Trophoblast cell (in vitro differentiated cells and primary cell): ENCODE measurements at regions not wholly inside any gene's neighbourhood (a gene's known extent, or its start where the extent isn't known, plus 50 kb on each side); places are given as distances from the start of the nearest gene placed in this dataset.

Source experiments
- DNase-seq, 2 donors: peaks; one replicate each; pipeline ENCODE4 v3.0.0-alpha.2; 2016
- H2AFZ ChIP-seq: 2 replicates; pipeline ENCODE4 v1.6.1; 2013; ENCODE audit warnings: low read length, moderate library complexity, mild to moderate bottlenecking; ENCODE audit not compliant: insufficient read depth, poor library complexity
- H2AK5ac ChIP-seq: 2 replicates; pipeline ENCODE4 v1.6.1; 2013; ENCODE audit warnings: mild to moderate bottlenecking, low read length
- H2BK120ac ChIP-seq: 2 replicates; pipeline ENCODE4 v1.6.1; 2013; ENCODE audit warnings: low read length, mild to moderate bottlenecking, moderate library complexity; ENCODE audit not compliant: insufficient read depth, poor library complexity
- H2BK12ac ChIP-seq: 2 replicates; pipeline ENCODE4 v1.6.1; 2013; ENCODE audit warnings: mild to moderate bottlenecking, low read length, moderate library complexity
- H2BK5ac ChIP-seq: 2 replicates; pipeline ENCODE4 v1.6.1; 2013; ENCODE audit warnings: low read length, low read depth, moderate library complexity, mild to moderate bottlenecking; ENCODE audit not compliant: poor library complexity
- H3K14ac ChIP-seq: 2 replicates; pipeline ENCODE4 v1.6.1; 2013; ENCODE audit warnings: mild to moderate bottlenecking, low read length
- H3K18ac ChIP-seq: 2 replicates; pipeline ENCODE4 v1.6.1; 2013; ENCODE audit warnings: mild to moderate bottlenecking, low read length
- H3K23ac ChIP-seq: 2 replicates; pipeline ENCODE4 v1.6.1; 2013; ENCODE audit warnings: low read length
- H3K27ac ChIP-seq: 2 replicates; pipeline ENCODE4 v1.5.1; 2013; ENCODE audit warnings: low read depth, mild to moderate bottlenecking, inconsistent platforms, low read length, moderate library complexity
- H3K27me3 ChIP-seq: 2 replicates; pipeline ENCODE4 v1.6.1; 2013; ENCODE audit warnings: inconsistent platforms, mild to moderate bottlenecking, low read length, moderate library complexity; ENCODE audit not compliant: insufficient read depth
- H3K36me3 ChIP-seq, 2 experiments: 1 replicate in 1 of 2; 2 replicates in 1 of 2; pipeline ENCODE4 v1.6.1; 2013; ENCODE audit warnings: low read length in 2 of 2, mild to moderate bottlenecking in 2 of 2, moderate library complexity in 1 of 2; ENCODE audit not compliant: insufficient read depth in 2 of 2, control insufficient read depth in 1 of 2
- H3K4ac ChIP-seq: 2 replicates; pipeline ENCODE4 v1.6.1; 2013; ENCODE audit warnings: low read depth, mild to moderate bottlenecking, low read length, moderate library complexity
- H3K4me1 ChIP-seq, 2 experiments: 1 replicate in 1 of 2; 2 replicates in 1 of 2; pipeline ENCODE4 v1.6.1; 2013; ENCODE audit warnings: low read length in 2 of 2, mild to moderate bottlenecking in 2 of 2, moderate library complexity in 1 of 2; ENCODE audit not compliant: insufficient read depth in 2 of 2, control insufficient read depth in 1 of 2
- H3K4me2 ChIP-seq: 2 replicates; pipeline ENCODE4 v1.6.1; 2013; ENCODE audit warnings: inconsistent platforms, mild to moderate bottlenecking, low read length, moderate library complexity
- H3K4me3 ChIP-seq: 2 replicates; pipeline ENCODE4 v1.5.1; 2013; ENCODE audit warnings: mild to moderate bottlenecking, low read depth, low read length, inconsistent platforms
- H3K79me1 ChIP-seq: one replicate; pipeline ENCODE4 v1.6.1; 2013; ENCODE audit warnings: low read length
- H3K79me2 ChIP-seq: 2 replicates; pipeline ENCODE4 v1.6.1; 2013; ENCODE audit warnings: low read length, mild to moderate bottlenecking; ENCODE audit not compliant: control insufficient read depth, insufficient read depth, poor library complexity
- H3K9ac ChIP-seq: 2 replicates; pipeline ENCODE4 v1.6.1; 2013; ENCODE audit warnings: mild to moderate bottlenecking, low read length
- H3K9me3 ChIP-seq: 2 replicates; pipeline ENCODE4 v1.6.1; 2013; ENCODE audit warnings: low read depth, mild to moderate bottlenecking, control low read depth, inconsistent platforms, low read length; ENCODE audit not compliant: insufficient read depth
- H4K12ac ChIP-seq: 2 replicates; pipeline ENCODE4 v1.6.1; 2013; ENCODE audit warnings: low read depth, mild to moderate bottlenecking, low read length, moderate library complexity
- H4K8ac ChIP-seq: 2 replicates; pipeline ENCODE4 v1.6.1; 2013; ENCODE audit warnings: low read depth, mild to moderate bottlenecking, low read length, moderate library complexity
- H4K91ac ChIP-seq: one replicate; pipeline ENCODE4 v1.6.1; 2013; ENCODE audit warnings: low read depth, mild to moderate bottlenecking, low read length, moderate library complexity
- WGBS: extraction: QIAGEN DNeasy Blood & Tissue Kit; methylation state at CpG from one replicate; pipeline ENCODE4 v1.1.7; 2013; ENCODE audit warnings: missing lambda C conversion rate; ENCODE audit not compliant: insufficient read length, insufficient coverage; ENCODE audit errors: extremely low coverage; 5-methylcytosine and 5-hydroxymethylcytosine counted together

DNA sequence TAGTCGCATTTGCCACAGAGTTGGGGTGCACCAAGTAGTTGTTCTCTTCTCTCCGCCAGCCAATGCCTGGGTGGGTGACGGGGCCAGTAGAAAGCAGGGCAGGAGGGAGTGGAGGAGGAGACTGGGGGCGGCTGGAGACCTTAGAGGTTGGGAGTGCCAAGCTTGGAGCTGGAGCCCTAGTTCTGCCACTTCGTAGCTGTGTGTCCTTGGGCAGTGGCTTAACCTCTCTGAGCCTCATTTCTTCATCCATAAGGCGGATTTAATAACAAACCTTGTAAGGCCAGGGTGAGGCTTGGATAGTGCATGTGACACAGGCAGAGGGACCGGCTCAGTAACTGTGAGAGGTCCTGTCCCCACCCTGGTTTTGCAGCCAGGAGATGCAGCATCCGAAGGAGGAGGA is 81.1 kb upstream of the LHX5 start:
- Histone ChIP-seq H3K4me3 (no peak overlapping the region), H3K14ac (no peak overlapping the region), H2AK5ac (no peak overlapping the region), H4K91ac (no peak overlapping the region), H4K8ac (no peak overlapping the region), H2BK5ac (no peak overlapping the region), H3K36me3 (no peaks in the 10 kb centered on the region), H3K4me1 (peaks cover 0 to 2% of the 10 kb centered on the region in 2 experiments), H3K18ac (no peak overlapping the region), H3K9ac (peak overlapping the region; percentile 45), H3K23ac (no peak overlapping the region), H2BK12ac (no peak overlapping the region), H2AFZ (no peak overlapping the region), H3K79me2 (no peaks in the 10 kb centered on the region), H4K12ac (no peak overlapping the region), H3K27me3 (no peaks in the 10 kb centered on the region), H3K79me1 (no peaks in the 10 kb centered on the region), H3K9me3 (peaks cover 8% of the 10 kb centered on the region), H3K4me2 (no peak overlapping the region), H2BK120ac (no peak overlapping the region), H3K4ac (no peak overlapping the region), H3K27ac (no peak overlapping the region)
- no CpG with 5 or more reads among the region's 8 CpGs for WGBS
- DNase-seq: no peak

DNA sequence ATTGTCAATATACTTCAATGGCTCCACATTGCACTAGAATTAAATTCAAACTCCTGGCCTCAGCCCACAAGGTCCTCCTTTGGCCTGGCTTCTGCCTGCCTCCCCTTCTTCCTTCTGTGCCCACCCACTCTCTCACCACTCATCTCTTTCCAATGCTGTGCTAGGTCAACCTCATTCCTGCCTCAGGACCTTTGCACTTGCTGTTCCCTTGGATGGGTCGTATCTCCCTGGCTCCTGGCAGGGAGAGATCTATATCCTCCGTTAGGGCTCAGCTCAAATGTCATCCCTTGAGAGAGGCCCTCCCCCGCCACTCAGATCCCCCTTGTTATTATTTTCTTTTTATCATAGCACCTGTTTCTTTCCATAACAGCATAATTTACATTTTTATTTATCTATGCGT is 79.9 kb upstream of the LHX5 start:
- Histone ChIP-seq H3K27ac (no peak overlapping the region), H2BK5ac (no peak overlapping the region), H3K9ac (no peak overlapping the region), H3K4me2 (no peak overlapping the region), H3K36me3 (no peaks in the 10 kb centered on the region), H3K27me3 (no peaks in the 10 kb centered on the region), H4K8ac (no peak overlapping the region), H2AK5ac (no peak overlapping the region), H3K4me1 (peaks cover 0 to 2% of the 10 kb centered on the region in 2 experiments), H3K14ac (no peak overlapping the region), H2BK120ac (no peak overlapping the region), H3K4me3 (no peak overlapping the region), H3K79me2 (no peaks in the 10 kb centered on the region), H4K12ac (no peak overlapping the region), H2AFZ (no peak overlapping the region), H3K23ac (no peak overlapping the region), H3K4ac (no peak overlapping the region), H3K18ac (no peak overlapping the region), H3K9me3 (peaks cover 8% of the 10 kb centered on the region), H3K79me1 (no peaks in the 10 kb centered on the region), H4K91ac (no peak overlapping the region), H2BK12ac (no peak overlapping the region)
- WGBS: no CpG with 5 or more reads among the region's 4 CpGs
- DNase-seq: no peak

DNA sequence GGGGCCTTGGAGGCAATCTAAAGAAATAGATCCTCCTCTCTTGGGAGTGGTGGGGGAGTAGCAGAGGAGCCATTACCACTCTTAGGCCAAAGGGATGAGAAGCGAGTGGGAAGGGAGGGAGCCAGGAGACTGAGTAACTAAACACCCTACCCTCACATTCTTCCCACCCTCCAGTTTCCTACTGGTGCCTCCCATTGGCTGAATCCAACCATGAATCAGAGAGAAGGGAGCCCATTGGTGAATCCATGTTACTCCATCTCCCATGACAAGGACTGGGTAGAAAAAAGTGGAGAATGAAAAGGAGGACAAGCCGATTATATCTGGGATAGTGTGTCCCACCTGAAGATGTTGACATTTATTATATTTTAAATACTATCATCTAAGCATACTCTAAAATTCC is 76.8 kb upstream of the LHX5 start:
- Histone ChIP-seq H3K79me1 (no peaks in the 10 kb centered on the region), H3K4ac (no peak overlapping the region), H3K27ac (no peak overlapping the region), H4K12ac (no peak overlapping the region), H3K79me2 (no peaks in the 10 kb centered on the region), H3K14ac (no peak overlapping the region), H4K8ac (no peak overlapping the region), H3K4me3 (no peak overlapping the region), H2BK5ac (no peak overlapping the region), H2BK12ac (no peak overlapping the region), H3K4me1 (no peaks in the 10 kb centered on the region), H2AFZ (no peak overlapping the region), H4K91ac (no peak overlapping the region), H2BK120ac (no peak overlapping the region), H3K27me3 (no peaks in the 10 kb centered on the region), H2AK5ac (no peak overlapping the region), H3K9me3 (peaks cover 6% of the 10 kb centered on the region), H3K36me3 (no peaks in the 10 kb centered on the region), H3K9ac (no peak overlapping the region), H3K18ac (no peak overlapping the region), H3K23ac (no peak overlapping the region), H3K4me2 (no peak overlapping the region)
- no peak for DNase-seq
- WGBS: no CpG with 5 or more reads among the region's 2 CpGs

DNA sequence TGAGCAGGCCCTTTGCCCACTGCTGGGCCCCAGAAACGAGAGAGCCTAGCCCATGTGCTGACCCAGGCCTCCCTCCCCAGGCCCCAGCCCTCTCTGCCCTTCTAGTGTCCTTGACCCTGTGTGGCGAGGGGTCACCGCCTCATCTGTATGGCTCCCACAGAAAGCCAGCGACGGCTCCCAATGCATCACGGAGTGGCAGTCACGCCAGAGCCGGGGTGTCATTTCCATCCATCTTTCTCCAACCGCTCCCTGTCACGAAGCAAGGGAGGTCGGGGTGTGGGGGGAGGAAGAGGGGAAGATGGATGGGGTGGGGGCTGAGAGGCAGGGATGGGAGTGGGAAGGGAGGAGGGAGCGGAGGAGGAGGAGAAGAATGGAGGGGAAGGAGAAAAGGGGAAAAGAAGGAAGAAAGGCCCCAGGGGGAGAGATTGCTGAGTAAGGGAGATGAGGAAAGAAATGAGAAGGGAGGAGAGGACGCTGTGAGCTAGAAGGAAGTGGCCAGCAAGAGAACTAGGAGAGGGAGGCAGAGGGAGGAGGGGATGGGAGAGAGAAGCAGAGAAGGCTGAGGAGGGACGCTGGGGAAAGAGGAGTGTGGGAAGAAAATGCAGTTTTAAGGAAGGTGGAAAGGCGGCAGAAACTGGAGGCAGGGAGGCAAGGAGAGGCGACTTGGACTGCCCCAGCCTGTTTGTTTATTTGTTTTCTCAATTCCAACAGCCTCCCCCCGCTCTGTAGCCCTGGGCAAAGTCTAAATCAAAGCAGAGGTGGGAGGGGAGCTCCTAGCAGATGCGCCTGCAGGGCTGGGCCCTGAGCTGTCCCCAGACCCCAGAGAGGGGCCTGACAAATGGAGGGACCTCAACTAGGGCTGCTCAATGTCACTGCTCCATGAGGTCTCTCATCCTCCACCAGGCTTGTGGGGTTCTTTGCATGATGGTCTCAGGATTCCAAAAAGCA is 75.5 kb upstream of the LHX5 start:
- Histone ChIP-seq H3K23ac (no peak overlapping the region), H4K8ac (no peak overlapping the region), H2BK120ac (no peak overlapping the region), H2BK5ac (no peak overlapping the region), H3K9me3 (peaks cover 4% of the 10 kb centered on the region), H4K12ac (no peak overlapping the region), H2AK5ac (no peak overlapping the region), H3K4me2 (no peak overlapping the region), H3K79me2 (no peaks in the 10 kb centered on the region), H3K4me1 (no peaks in the 10 kb centered on the region), H3K14ac (no peak overlapping the region), H3K36me3 (no peaks in the 10 kb centered on the region), H3K4ac (no peak overlapping the region), H3K18ac (no peak overlapping the region), H3K27ac (no peak overlapping the region), H3K79me1 (no peaks in the 10 kb centered on the region), H3K27me3 (no peaks in the 10 kb centered on the region), H4K91ac (no peak overlapping the region), H3K4me3 (no peak overlapping the region), H3K9ac (no peak overlapping the region), H2AFZ (no peak overlapping the region), H2BK12ac (no peak overlapping the region)
- DNase-seq: no peak
- 100% methylated on average over 1 of the region's 18 CpGs for WGBS
